PFSK-1 (cell line): ENCODE measurements at regions not wholly inside any gene's neighbourhood (a gene's known extent, or its start where the extent isn't known, plus 50 kb on each side); places are given as distances from the start of the nearest gene placed in this dataset.

Source experiments
- FOXP2 ChIP-seq: optimal IDR thresholded peaks from 2 replicates; pipeline ENCODE3; 2011; ENCODE audit warnings: borderline replicate concordance, control low read depth, inconsistent platforms; ENCODE audit not compliant: insufficient read depth; ENCODE audit errors: extremely low read length, extremely low read depth
- POLR2AphosphoS5 ChIP-seq: IDR thresholded peaks from 2 replicates; pipeline ENCODE4 v1.6.1; 2012; ENCODE audit warnings: low read depth, mild to moderate bottlenecking, control low read depth, low read length, moderate library complexity
- REST ChIP-seq, 2 experiments: IDR thresholded peaks; 2 replicates each; pipeline versions ENCODE4 v1.6.1 to v1.8.0; 2011 to 2012; ENCODE audit warnings: low read depth in 2 of 2, low read length in 2 of 2, control low read depth in 1 of 2, inconsistent platforms in 1 of 2, mild to moderate bottlenecking in 1 of 2, moderate library complexity in 1 of 2; ENCODE audit not compliant: insufficient read depth in 1 of 2
- SIN3A ChIP-seq: IDR thresholded peaks from 2 replicates; pipeline ENCODE4 v1.6.1; 2012; ENCODE audit warnings: mild to moderate bottlenecking, low read length, moderate library complexity, borderline replicate concordance; ENCODE audit not compliant: insufficient read depth
- TAF1 ChIP-seq: IDR thresholded peaks from 2 replicates; pipeline ENCODE4 v1.6.1; 2012; ENCODE audit warnings: low read length, control low read depth, borderline replicate concordance; ENCODE audit not compliant: insufficient read depth

DNA sequence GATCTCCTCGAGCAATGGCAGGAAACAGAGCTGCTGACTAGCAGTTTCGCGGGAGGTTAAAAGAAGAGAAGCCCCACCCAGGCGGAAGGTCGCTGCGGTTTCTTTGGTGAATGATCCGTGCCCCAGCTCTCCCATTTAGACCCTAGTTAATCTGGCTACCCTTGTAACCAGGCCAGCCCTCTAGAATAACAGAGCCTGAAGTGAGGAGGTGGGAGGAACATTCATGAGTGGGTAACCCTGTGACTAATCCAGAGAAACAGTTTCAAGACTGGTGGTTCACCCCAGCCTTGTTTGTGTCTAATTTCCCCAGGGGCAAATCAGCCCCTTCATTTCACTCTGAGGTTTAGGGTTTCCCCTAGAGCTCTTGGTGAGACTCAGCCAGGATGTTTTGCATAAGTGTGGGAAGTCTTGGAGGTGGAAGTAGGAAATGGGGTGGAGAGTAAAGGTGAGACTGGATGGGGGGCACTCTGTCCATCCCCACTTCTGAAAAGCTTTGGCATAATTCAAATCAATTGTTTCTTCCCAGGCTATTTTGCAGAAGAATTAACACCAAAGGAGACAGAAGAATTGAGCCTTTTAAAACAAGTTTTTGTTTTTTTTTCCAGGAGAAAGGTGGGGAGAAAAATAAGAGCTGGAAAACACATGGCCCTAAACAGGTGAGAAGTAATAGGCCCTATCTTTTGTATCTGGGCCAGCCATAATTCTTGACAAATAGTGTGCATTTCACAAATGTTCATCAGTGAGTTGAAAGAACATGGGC lies 303.1 kb downstream of the RPLP1 start:
- TF ChIP-seq TAF1 = no peak
- TF ChIP-seq POLR2AphosphoS5 = no peak
- TF ChIP-seq SIN3A = no peak
- no peak for TF ChIP-seq REST (IDR thresholded peaks at IDR 0.05; ENCODE audit: insufficient read depth in 1 of 2, low read depth in 2 of 2, low read length in 2 of 2)
- no peak for TF ChIP-seq FOXP2

- TF ChIP-seq FOXP2 (no peak), REST (IDR thresholded peaks at IDR 0.05; ENCODE audit: insufficient read depth in 1 of 2, low read depth in 2 of 2, low read length in 2 of 2) (no peak)
Measured at GRCh38 chr15:69756440-69756839, 303.8 kb downstream of the RPLP1 start.

DNA sequence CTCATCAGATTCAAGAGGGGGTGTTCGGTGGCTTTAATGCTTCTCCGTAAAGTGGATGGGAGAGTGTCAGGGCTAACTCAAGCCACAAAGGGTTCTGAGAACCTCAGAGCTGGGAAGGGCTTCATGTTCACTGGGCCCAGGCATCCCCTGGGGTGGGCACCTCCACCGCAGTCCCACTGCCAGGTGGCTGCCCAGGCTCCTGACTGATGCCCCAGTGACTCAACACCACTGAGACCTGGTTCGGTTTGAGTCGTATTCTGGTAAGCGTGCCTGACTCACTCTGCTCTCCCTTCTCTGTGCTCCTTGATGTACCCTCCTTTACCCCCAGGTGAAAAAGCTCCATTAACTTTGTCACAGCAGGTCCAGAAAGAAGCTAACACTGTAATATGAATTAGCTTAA lies 304.6 kb downstream of the RPLP1 start:
- TF ChIP-seq TAF1 = no peak
- no peak for TF ChIP-seq POLR2AphosphoS5
- TF ChIP-seq REST (IDR thresholded peaks at IDR 0.05; ENCODE audit: insufficient read depth in 1 of 2, low read depth in 2 of 2, low read length in 2 of 2) = no peak
- TF ChIP-seq FOXP2 = no peak
- no peak for TF ChIP-seq SIN3A

GRCh38 chr15:69758291-69758771 lies 305.7 kb downstream of the RPLP1 start:
- TF ChIP-seq POLR2AphosphoS5 = no peak
- TF ChIP-seq SIN3A = no peak
- TF ChIP-seq FOXP2 = no peak
- no peak for TF ChIP-seq REST (IDR thresholded peaks at IDR 0.05; ENCODE audit: insufficient read depth in 1 of 2, low read depth in 2 of 2, low read length in 2 of 2)
- TF ChIP-seq TAF1 = no peak
